ENCODE measurements at regions not wholly inside any gene's neighbourhood (a gene's known extent, or its start where the extent isn't known, plus 50 kb on each side); places are given as distances from the start of the nearest gene placed in this dataset.
A peak's percentile ranks its signal among the peaks of the same experiment; 100 is the strongest.

DNA sequence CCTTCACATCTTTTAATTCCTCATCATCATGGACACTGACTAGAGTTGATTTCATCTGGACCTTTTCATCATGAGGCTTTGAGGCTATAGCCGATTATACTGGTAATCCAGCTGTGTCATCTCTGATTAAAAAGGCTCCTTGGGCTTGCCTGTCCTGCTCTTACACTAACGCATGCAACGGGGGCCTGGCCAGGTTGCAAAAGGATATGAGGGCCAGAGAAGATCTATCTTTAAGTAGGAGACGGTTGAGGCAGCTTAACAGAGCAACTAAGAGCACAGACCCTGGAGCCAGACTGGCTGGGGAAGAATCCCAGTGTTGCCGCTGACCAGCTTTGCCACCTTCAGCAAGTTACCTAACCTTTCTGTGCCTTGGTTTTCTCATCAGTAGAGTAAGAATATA lies 211.5 kb downstream of the PTEN start:
- H3K27me3 Mint-ChIP-seq = no peaks in the 10 kb centered on the region
- no peaks in the 10 kb centered on the region for H3K9me3 Mint-ChIP-seq (ENCODE audit: low read depth)
- DNase-seq (ENCODE audit: low spot score, unreplicated experiment) = no peak
- TF ChIP-seq, protein P1, sequence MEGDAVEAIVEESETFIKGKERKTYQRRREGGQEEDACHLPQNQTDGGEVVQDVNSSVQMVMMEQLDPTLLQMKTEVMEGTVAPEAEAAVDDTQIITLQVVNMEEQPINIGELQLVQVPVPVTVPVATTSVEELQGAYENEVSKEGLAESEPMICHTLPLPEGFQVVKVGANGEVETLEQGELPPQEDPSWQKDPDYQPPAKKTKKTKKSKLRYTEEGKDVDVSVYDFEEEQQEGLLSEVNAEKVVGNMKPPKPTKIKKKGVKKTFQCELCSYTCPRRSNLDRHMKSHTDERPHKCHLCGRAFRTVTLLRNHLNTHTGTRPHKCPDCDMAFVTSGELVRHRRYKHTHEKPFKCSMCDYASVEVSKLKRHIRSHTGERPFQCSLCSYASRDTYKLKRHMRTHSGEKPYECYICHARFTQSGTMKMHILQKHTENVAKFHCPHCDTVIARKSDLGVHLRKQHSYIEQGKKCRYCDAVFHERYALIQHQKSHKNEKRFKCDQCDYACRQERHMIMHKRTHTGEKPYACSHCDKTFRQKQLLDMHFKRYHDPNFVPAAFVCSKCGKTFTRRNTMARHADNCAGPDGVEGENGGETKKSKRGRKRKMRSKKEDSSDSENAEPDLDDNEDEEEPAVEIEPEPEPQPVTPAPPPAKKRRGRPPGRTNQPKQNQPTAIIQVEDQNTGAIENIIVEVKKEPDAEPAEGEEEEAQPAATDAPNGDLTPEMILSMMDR (IDR thresholded peaks at IDR 0.05; ENCODE audit: unreplicated experiment) = no peak
- H3K36me3 Mint-ChIP-seq (ENCODE audit: insufficient read depth) = no peaks in the 10 kb centered on the region
- H3K27ac Mint-ChIP-seq = no peak overlapping the region
- H3K4me3 Mint-ChIP-seq (ENCODE audit: low read depth) = no peak overlapping the region
- H3K4me1 Mint-ChIP-seq (ENCODE audit: low read depth) = peaks cover 8% of the 10 kb centered on the region

DNA sequence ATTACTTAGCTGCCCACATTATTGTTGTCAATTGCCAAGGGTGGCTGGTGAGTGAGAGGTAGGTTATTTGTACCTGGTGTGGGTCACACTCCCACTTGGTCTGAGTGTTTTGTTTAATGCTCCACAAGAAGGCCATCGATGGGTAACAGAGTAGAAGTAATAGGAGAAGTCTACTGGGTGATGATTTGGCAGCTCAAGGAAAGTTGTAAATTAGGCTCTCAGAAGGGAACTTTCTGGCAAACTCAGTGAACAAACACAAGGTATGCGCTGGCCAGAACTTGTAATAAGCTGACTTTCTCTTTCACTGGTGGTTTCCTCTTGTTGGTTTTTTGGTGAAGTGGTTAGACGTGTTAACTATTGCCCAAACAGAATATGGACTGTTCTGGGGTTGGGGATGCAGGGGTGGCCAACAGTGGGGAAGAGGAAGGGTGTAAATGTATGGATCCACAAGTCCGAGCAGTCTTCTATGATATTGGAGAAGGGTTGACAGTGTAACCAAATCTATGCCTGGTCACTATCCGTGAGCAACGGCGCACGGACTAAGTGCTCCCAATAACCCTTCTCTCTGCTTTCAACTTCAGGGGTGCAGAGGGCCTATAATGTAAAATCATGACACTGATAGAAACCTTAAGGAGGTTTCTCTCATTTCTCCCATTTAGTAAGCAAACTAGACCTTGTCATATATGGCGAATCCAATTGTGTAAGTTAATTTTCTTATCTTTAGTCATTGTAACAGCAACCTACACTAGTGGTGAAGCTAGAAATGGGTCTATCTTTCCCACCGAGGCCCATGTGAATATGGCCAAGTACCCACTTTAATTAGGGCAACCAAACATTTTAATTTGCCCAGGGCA lies 212.8 kb downstream of the PTEN start:
- no peaks in the 10 kb centered on the region for H3K27me3 Mint-ChIP-seq
- H3K4me1 Mint-ChIP-seq (ENCODE audit: low read depth) = peaks cover 19% of the 10 kb centered on the region
- TF ChIP-seq, protein P1 (IDR thresholded peaks at IDR 0.05; ENCODE audit: unreplicated experiment) = no peak
- no peaks in the 10 kb centered on the region for H3K36me3 Mint-ChIP-seq (ENCODE audit: insufficient read depth)
- H3K9me3 Mint-ChIP-seq (ENCODE audit: low read depth) = no peaks in the 10 kb centered on the region
- no peak overlapping the region for H3K27ac Mint-ChIP-seq
- no peak overlapping the region for H3K4me3 Mint-ChIP-seq (ENCODE audit: low read depth)
- no peak for DNase-seq (ENCODE audit: low spot score, unreplicated experiment)

DNA sequence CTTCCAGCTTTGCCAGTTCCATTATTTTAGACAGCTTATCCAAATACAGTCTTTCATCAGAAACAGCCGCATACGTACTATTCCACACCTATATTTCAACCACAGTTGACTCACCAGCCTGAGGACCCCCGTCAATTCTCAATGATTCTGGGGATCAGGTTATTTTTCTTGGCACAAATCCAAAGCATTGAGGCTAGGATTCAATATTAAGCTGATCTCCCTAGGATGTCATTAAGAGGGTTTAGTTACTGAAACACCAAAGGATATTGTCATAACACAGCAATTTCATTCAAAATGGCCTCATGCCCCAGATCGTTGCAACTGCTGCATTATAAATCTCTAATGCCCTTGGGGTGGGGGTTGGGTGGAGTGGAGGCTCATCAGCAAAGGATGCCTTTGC lies 214.6 kb downstream of the PTEN start:
- Mint-ChIP-seq H3K27me3 (no peaks in the 10 kb centered on the region), H3K4me1 (ENCODE audit: low read depth) (peaks cover 21% of the 10 kb centered on the region), H3K36me3 (ENCODE audit: insufficient read depth) (no peaks in the 10 kb centered on the region), H3K9me3 (ENCODE audit: low read depth) (no peaks in the 10 kb centered on the region), H3K4me3 (ENCODE audit: low read depth) (no peak overlapping the region), H3K27ac (no peak overlapping the region)
- no peak for DNase-seq (ENCODE audit: low spot score, unreplicated experiment)
- TF ChIP-seq, protein P1 (IDR thresholded peaks at IDR 0.05; ENCODE audit: unreplicated experiment) = no peak

DNA sequence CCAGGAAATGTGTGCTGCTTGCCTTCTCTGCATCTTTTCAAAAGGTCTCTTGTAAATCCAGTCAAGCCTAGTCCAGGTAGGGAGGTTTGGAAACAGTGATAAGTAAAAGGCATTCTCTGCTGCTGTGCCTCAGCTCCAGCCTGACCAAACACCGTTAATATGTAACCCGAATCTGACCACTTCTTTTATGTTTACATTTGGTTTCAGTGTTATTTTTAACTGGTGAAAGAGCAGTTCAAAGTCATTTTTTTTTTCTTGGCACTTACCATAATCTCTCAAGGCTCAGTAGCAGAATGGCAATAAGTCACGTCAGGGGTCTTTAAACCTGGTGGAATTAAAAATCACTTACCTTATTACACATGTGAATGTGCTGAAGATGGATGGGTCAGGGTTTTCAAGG lies 216.8 kb downstream of the PTEN start:
- TF ChIP-seq, protein P1 (IDR thresholded peaks at IDR 0.05; ENCODE audit: unreplicated experiment) = no peak
- peak overlapping the region; percentile 7 for H3K4me3 Mint-ChIP-seq (ENCODE audit: low read depth)
- H3K27me3 Mint-ChIP-seq = no peaks in the 10 kb centered on the region
- no peak for DNase-seq (ENCODE audit: low spot score, unreplicated experiment)
- no peaks in the 10 kb centered on the region for H3K36me3 Mint-ChIP-seq (ENCODE audit: insufficient read depth)
- no peaks in the 10 kb centered on the region for H3K9me3 Mint-ChIP-seq (ENCODE audit: low read depth)
- peak overlapping the region; percentile 89 for H3K27ac Mint-ChIP-seq
- peaks cover 21% of the 10 kb centered on the region for H3K4me1 Mint-ChIP-seq (ENCODE audit: low read depth)

DNA sequence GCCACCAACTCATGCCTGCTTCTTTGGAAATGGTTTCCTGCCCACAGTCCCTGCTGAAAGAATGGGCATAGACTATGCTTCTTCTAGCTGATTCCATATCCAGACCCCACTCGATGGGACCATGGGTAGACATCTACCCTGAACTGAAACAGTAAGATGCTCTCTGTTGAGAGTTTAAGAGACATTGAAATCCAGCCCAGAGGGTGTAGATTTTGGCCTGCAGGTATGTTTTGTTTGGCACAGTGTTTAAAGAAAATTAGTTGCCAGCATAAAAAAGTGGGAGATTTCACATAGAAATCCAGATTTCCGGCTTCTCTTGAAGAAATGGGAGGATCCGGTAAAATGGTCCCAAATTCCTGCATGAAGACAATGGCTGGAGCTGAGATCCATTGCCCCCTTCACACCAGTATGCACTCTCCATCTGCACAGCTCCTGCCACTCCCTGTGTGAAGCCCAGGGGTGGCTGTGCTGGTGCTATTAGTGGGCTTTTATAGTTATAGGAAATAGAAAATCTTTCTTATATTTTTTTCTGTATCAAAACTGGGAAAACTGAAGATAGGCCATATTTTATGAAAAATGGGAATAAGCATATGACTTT lies 218.1 kb downstream of the PTEN start:
- H3K4me3 Mint-ChIP-seq (ENCODE audit: low read depth) = no peak overlapping the region
- no peak overlapping the region for H3K27ac Mint-ChIP-seq
- no peaks in the 10 kb centered on the region for H3K36me3 Mint-ChIP-seq (ENCODE audit: insufficient read depth)
- DNase-seq (ENCODE audit: low spot score, unreplicated experiment) = no peak
- TF ChIP-seq, protein P1 (IDR thresholded peaks at IDR 0.05; ENCODE audit: unreplicated experiment) = no peak
- H3K27me3 Mint-ChIP-seq = no peaks in the 10 kb centered on the region
- H3K4me1 Mint-ChIP-seq (ENCODE audit: low read depth) = peaks cover 21% of the 10 kb centered on the region
- H3K9me3 Mint-ChIP-seq (ENCODE audit: low read depth) = no peaks in the 10 kb centered on the region

Measured in progenitor cell of endocrine pancreas (in vitro differentiated cells).